Lung (tissue), 11 donors: ENCODE measurements at regions not wholly inside any gene's neighbourhood (a gene's known extent, or its start where the extent isn't known, plus 50 kb on each side); places are given as distances from the start of the nearest gene placed in this dataset.

Experiments
- ATAC-seq: fragments of 200-7000 bp; cut with Tn5 transposase; one replicate; pipeline ENCODE4 v1.9.1; 2020; ENCODE audit warnings: moderate number of reproducible peaks; ENCODE audit not compliant: insufficient read depth, low FRiP score
- DNase-seq, 3 donors: peaks; one replicate each; pipeline ENCODE4 v3.0.0-alpha.2; 2013 to 2017
- H3K27ac ChIP-seq, 2 donors: one replicate each; pipeline ENCODE4 v1.5.1; 2013; ENCODE audit warnings: mild to moderate bottlenecking in 2 of 2, moderate library complexity in 2 of 2, control low read depth in 1 of 2, inconsistent platforms in 1 of 2, low read depth in 1 of 2, low read length in 1 of 2
- H3K27me3 ChIP-seq, 3 donors: one replicate each; pipeline ENCODE4 v1.5.1; 2013; ENCODE audit warnings: low read length in 2 of 3; ENCODE audit not compliant: control insufficient read depth in 3 of 3, insufficient read depth in 3 of 3
- H3K36me3 ChIP-seq, 4 donors: one replicate each; pipeline ENCODE4 v1.5.1; 2013; ENCODE audit warnings: low read length in 4 of 4, mild to moderate bottlenecking in 1 of 4, moderate library complexity in 1 of 4; ENCODE audit not compliant: control insufficient read depth in 4 of 4, insufficient read depth in 4 of 4
- H3K4me1 ChIP-seq, 5 donors: one replicate each; pipeline ENCODE4 v1.5.1; 2013; ENCODE audit warnings: low read length in 5 of 5, mild to moderate bottlenecking in 2 of 5, moderate library complexity in 1 of 5; ENCODE audit not compliant: control insufficient read depth in 5 of 5, insufficient read depth in 5 of 5
- H3K4me3 ChIP-seq: one replicate; pipeline ENCODE4 v1.5.1; 2013; ENCODE audit warnings: mild to moderate bottlenecking, control low read depth, moderate library complexity
- H3K9ac ChIP-seq, 2 donors: one replicate each; pipeline ENCODE4 v1.5.1; 2013; ENCODE audit warnings: low read length in 2 of 2, control low read depth in 1 of 2; ENCODE audit not compliant: insufficient read depth in 1 of 2
- H3K9me3 ChIP-seq, 4 donors: one replicate each; pipeline ENCODE4 v1.5.1; 2013; ENCODE audit warnings: low read length in 3 of 4, mild to moderate bottlenecking in 1 of 4, moderate library complexity in 1 of 4; ENCODE audit not compliant: control insufficient read depth in 4 of 4, insufficient read depth in 3 of 4
- WGBS, 2 donors: extraction: QIAGEN DNeasy Blood & Tissue Kit; methylation state at CpG; one replicate each; pipeline ENCODE4 v1.1.7; 2013; 5-methylcytosine and 5-hydroxymethylcytosine counted together
- TF ChIP-seq, protein P1 (sequence below): IDR thresholded peaks from 2 replicates; pipeline ENCODE4 v1.5.1; 2012; ENCODE audit warnings: mild to moderate bottlenecking; ENCODE audit errors: control extremely low read depth, extremely low read depth
- donor health status: control.
- donor health status: control.
- donor health status: Bipolar disorder and iron deficiency.
- donor health status: healthy.
- donor health status: DM: yes; HTN: yes; CAD: no.

DNA sequence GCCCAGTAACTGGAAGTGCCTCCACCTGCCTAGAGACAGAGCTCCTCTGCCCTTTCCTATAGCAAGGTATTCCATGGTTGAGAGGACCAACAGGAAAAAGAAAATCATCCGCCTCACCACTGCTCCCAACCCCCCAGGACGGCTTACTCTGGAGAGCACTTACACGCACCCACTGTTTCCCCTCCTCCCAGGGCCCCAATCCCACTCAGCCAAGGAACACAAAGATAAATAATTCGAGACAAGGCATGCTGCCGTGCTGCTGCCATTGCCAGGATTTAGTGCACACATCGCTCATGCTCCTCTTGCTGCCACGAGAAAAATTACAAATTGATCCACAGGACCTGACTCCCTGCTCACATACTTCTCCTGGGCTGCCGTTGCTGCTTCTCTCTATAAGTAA lies 516.6 kb downstream of the BUD13 start:
- no peaks in the 10 kb centered on the region for H3K9me3 ChIP-seq
- WGBS, 2 donors = 44 to 68% methylated on average over 8 of the region's 8 CpGs
- H3K4me3 ChIP-seq = no peak overlapping the region
- H3K4me1 ChIP-seq = no peaks in the 10 kb centered on the region
- H3K9ac ChIP-seq = no peak overlapping the region
- ATAC-seq = no peak
- peak in 1 of 3 donors; percentile 28 for DNase-seq
- no peaks in the 10 kb centered on the region for H3K36me3 ChIP-seq
- H3K27me3 ChIP-seq = peaks cover 0 to 2% (median 0%) of the 10 kb centered on the region in 3 donors
- H3K27ac ChIP-seq = no peak overlapping the region
- TF ChIP-seq, protein P1, sequence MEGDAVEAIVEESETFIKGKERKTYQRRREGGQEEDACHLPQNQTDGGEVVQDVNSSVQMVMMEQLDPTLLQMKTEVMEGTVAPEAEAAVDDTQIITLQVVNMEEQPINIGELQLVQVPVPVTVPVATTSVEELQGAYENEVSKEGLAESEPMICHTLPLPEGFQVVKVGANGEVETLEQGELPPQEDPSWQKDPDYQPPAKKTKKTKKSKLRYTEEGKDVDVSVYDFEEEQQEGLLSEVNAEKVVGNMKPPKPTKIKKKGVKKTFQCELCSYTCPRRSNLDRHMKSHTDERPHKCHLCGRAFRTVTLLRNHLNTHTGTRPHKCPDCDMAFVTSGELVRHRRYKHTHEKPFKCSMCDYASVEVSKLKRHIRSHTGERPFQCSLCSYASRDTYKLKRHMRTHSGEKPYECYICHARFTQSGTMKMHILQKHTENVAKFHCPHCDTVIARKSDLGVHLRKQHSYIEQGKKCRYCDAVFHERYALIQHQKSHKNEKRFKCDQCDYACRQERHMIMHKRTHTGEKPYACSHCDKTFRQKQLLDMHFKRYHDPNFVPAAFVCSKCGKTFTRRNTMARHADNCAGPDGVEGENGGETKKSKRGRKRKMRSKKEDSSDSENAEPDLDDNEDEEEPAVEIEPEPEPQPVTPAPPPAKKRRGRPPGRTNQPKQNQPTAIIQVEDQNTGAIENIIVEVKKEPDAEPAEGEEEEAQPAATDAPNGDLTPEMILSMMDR = no peak

DNA sequence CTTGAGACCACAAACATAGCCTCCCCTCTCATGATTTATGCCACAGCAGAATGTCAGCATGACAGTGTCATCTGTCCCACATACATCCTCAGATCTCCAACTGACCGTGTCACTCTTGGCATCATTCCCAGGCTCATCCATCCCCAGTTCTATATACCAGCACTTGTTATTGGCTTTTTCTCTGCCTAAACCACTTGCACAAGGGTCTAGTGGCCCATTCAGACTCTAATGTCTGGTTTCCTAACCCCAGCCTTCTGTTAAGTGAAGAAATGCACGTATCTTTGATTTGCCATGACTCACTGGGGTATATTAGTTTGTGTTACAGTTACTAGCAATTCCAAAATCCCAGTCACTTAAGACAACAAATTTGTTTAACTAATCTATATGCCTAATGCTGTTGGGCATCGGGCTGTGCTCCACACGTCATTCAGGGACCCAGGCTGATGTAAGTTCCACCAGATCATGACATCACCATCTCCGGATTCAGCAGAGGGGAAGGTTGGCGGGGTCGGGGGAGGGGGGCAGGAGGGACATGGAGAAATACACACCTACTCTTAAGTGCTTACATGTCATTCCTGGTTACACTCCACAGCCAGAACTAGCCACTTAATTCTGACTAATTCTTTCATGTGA lies 517.4 kb downstream of the BUD13 start:
- WGBS, 2 donors = 65 to 73% methylated on average over 7 of the region's 7 CpGs
- ATAC-seq (no peak), DNase-seq (peak in 1 of 3 donors; percentile 12)
- Histone ChIP-seq H3K4me1 (no peaks in the 10 kb centered on the region), H3K9ac (no peak overlapping the region), H3K27me3 (peaks cover 0 to 2% (median 0%) of the 10 kb centered on the region in 3 donors), H3K4me3 (no peak overlapping the region), H3K9me3 (no peaks in the 10 kb centered on the region), H3K27ac (no peak overlapping the region), H3K36me3 (no peaks in the 10 kb centered on the region)
- TF ChIP-seq, protein P1 = no peak

- no peaks in the 10 kb centered on the region for H3K4me1 ChIP-seq
- no peaks in the 10 kb centered on the region for H3K36me3 ChIP-seq
- H3K27me3 ChIP-seq = no peaks in the 10 kb centered on the region
- H3K9me3 ChIP-seq = peaks cover 0 to 2% (median 0%) of the 10 kb centered on the region in 4 donors
- no peak overlapping the region for H3K27ac ChIP-seq
- no peak for DNase-seq
- no peak for ATAC-seq
- H3K9ac ChIP-seq = no peak overlapping the region
- TF ChIP-seq, protein P1 = no peak
- WGBS, 2 donors = 85 to 91% methylated on average over 7 of the region's 7 CpGs
- no peak overlapping the region for H3K4me3 ChIP-seq
Measured at GRCh38 chr11:116250155-116250554, 522.6 kb downstream of the BUD13 start.

DNA sequence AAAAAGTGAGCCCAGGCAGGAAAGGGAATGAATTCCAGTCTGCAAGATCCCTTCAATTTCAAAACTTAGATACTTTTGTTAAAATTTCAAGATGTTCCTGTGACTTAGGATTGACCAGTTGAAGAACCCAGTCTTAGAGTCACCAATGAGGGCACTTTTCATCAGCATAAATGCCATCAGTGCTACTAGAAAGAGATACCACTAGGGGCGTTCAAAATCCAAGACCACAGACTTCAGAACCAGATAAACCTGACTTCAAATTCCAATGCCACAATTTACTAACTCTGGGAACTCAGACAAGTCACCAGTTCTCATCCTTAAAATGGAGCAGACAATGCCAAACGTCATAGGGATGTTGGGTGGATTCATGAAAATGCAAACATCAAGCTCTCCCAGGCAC lies 523.2 kb downstream of the BUD13 start:
- H3K9ac ChIP-seq = no peak overlapping the region
- peaks cover 0 to 2% (median 0%) of the 10 kb centered on the region in 4 donors for H3K9me3 ChIP-seq
- DNase-seq = no peak
- WGBS, 2 donors = 79% methylated on average over 2 of the region's 2 CpGs
- TF ChIP-seq, protein P1 = no peak
- no peak for ATAC-seq
- no peak overlapping the region for H3K27ac ChIP-seq
- H3K4me1 ChIP-seq = no peaks in the 10 kb centered on the region
- H3K27me3 ChIP-seq = no peaks in the 10 kb centered on the region
- no peaks in the 10 kb centered on the region for H3K36me3 ChIP-seq
- no peak overlapping the region for H3K4me3 ChIP-seq
